Activated gamma-delta T cell treated with Interleukin-2 at 50 U/mL for 16 hours (primary cell): ENCODE measurements at regions not wholly inside any gene's neighbourhood (a gene's known extent, or its start where the extent isn't known, plus 50 kb on each side); places are given as distances from the start of the nearest gene placed in this dataset.

ENCODE experiments used
- DNase-seq: peaks from one replicate; pipeline ENCODE4 v3.0.0-alpha.2; 2020

GRCh38 chr10:44689368-44689767 is 221.8 kb upstream of the TMEM72 start:
- no peak for DNase-seq

- no peak for DNase-seq
Measured at GRCh38 chr10:44696496-44696895, 214.6 kb upstream of the TMEM72 start.

- DNase-seq: no peak
Measured at GRCh38 chr10:44697116-44697515, 214.0 kb upstream of the TMEM72 start.

- DNase-seq: no peak
Measured at GRCh38 chr10:44702531-44702930, 208.6 kb upstream of the TMEM72 start.

GRCh38 chr10:44703241-44704155 is 207.6 kb upstream of the TMEM72 start:
- DNase-seq: no peak

- no peak for DNase-seq
Measured at GRCh38 chr10:44704616-44705015, 206.5 kb upstream of the TMEM72 start.

- DNase-seq: no peak
Measured at GRCh38 chr10:44706745-44707144, 204.4 kb upstream of the TMEM72 start.

GRCh38 chr10:44713307-44713706 is 197.8 kb upstream of the TMEM72 start:
- DNase-seq: no peak

- no peak for DNase-seq
Measured at GRCh38 chr10:44714451-44714850, 196.7 kb upstream of the TMEM72 start.

GRCh38 chr10:44715136-44715535 is 196.0 kb upstream of the TMEM72 start:
- no peak for DNase-seq

GRCh38 chr10:44716470-44717015 is 194.6 kb upstream of the TMEM72 start:
- DNase-seq: no peak

- DNase-seq: no peak
Measured at GRCh38 chr10:44723082-44723481, 188.1 kb upstream of the TMEM72 start.

GRCh38 chr10:44723619-44724325 is 187.4 kb upstream of the TMEM72 start:
- no peak for DNase-seq

- no peak for DNase-seq
Measured at GRCh38 chr10:44724415-44725174, 186.5 kb upstream of the TMEM72 start.

GRCh38 chr10:44725404-44725803 is 185.7 kb upstream of the TMEM72 start:
- DNase-seq: no peak

- DNase-seq: no peak
Measured at GRCh38 chr10:44731283-44731682, 179.9 kb upstream of the TMEM72 start.

- DNase-seq: no peak
Measured at GRCh38 chr10:44733501-44734488, 177.3 kb upstream of the TMEM72 start.

GRCh38 chr10:44742248-44742647 is 168.9 kb upstream of the TMEM72 start:
- DNase-seq: no peak

- DNase-seq: no peak
Measured at GRCh38 chr10:44743535-44743934, 167.6 kb upstream of the TMEM72 start.

- DNase-seq: no peak
Measured at GRCh38 chr10:44745920-44746319, 165.2 kb upstream of the TMEM72 start.

GRCh38 chr10:44747593-44748172 is 163.5 kb upstream of the TMEM72 start:
- DNase-seq: no peak
